CD4-positive, alpha-beta T cell treated with Interferon gamma for 1 hour (primary cell): ENCODE measurements at regions not wholly inside any gene's neighbourhood (a gene's known extent, or its start where the extent isn't known, plus 50 kb on each side); places are given as distances from the start of the nearest gene placed in this dataset.
"Not testable (repeated sequence)": the region's sequence is repeated elsewhere in the genome, so short reads cannot be mapped to it uniquely, and the experiment has no call there.

Experiments
- DNase-seq: peaks from one replicate; pipeline ENCODE4 v3.0.0-alpha.2; 2020

GRCh38 chr15:81859737-81860516, 185.9 kb downstream of the MEX3B start:
- no peak for DNase-seq

DNA sequence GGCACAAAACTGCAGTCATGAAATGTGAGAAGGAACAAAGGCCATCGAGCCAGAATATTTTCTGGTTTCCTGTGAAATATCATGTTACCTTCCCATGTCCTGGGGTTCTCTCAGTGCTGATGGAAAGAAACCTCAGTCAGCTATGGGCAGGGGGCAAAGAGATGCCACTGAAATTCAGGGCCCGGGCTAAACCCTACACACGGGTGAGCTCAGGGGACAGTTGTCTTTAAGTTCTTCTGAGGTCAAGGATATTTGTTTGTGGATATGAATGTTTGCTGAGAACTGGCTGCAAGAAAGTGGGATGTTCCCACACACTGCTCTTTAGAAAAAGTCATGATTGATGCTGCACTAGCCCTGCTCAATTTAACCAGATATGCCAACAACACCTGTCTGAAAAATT, 187.2 kb downstream of the MEX3B start:
- no peak for DNase-seq

- no peak for DNase-seq
Measured at GRCh38 chr15:81858136-81858535, 187.7 kb downstream of the MEX3B start.

DNA sequence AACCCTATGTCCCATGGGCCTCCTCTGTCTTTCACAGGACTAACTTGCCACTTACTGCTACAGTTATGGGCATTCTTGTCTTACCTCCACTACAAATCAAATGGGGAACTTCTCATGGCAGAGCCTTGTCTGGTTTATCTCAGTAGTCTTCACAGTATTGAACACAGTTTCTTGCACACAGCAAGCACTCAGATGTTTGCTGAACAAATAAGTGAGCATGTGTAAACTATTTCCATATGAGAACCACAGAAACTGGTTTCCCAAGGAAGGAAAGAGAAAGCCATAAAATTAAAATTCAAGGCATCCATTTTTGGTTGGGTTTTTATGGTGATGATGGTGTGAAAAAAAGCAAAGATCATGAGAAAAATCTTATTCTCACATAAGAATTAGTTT, 189.2 kb downstream of the MEX3B start:
- DNase-seq = no peak

- no peak for DNase-seq
Measured at GRCh38 chr15:81856001-81856633, 189.7 kb downstream of the MEX3B start.

DNA sequence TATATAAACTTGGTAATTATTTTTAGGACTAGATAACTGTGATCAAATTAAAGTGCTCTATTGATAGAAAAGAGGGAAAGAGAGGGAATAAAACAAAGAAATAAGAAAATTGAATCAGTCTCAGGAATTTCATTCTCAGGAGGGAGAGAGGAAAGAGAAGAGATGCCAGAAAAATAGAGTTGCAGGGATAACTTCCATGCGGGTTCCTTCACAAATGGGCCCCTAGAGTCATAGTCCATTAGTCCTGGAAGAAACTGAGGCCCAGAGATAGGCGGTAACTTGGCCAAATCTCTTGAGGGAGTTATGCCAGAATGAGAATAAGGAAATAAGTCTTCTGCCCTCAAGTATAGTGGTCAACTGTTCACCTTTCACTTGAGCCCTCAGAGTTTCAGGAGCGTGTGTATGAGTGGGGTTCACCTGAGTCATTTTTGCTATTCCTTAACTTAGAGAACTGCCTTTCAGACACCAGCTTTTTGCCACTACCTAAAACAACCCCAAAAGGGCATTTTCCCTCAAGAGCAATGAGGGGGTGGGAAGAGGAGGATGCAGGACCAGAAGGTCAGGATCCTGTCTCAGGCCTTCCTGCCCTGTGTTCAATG, 192.6 kb downstream of the MEX3B start:
- DNase-seq = no peak

DNA sequence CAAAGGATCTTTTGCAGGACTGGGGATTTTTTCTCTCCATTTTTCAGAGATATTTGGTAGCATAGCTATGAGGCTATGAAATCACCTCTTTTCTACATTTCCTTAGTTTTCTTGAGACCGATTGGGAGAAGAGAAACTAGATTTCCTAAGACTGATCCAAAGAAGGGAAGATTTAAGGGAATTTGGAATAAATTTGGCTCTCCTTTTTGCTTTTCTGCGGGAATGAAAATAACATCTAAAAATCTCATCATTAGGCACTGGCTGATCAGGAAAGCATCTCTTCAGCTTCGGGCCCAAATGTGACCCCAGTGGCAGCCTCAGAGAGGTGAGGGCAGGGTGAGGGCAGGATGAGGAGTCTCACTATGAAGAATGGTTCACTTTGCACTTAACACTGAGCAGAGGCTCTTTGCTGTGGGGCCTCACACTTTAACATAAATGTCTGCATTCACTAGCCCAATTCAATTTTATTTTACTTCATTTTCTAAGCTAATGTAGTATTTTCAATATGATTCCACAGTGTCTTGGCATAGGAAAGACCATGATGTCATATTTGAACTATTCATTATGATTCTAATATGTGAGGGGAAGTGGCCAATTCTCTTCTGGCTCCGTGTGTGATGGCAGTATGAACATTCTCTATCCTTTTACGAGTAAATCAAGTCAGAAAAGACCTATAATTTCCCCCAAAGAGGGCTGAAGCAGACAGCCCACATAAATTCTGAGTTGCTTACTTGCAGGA, 193.2 kb downstream of the MEX3B start:
- DNase-seq = no peak

DNA sequence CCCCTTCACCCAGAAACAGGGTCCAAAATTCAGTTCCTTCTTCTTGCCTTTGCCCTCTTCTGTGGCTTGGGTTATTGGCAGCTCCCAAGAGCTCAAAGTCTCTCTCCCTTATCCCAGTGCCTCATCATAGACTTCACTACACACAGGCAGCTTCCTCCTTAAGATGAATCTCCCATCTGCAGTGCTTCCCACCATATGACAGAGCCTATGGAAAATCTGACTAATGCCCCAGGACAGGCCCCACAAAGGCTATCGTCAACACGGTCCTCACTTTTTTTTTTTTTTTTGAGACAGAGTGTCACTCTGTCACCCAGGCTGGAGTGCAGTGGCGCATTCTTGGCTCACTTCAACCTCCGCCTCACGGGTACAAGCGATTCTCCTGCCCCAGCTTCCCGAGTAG, 194.1 kb downstream of the MEX3B start:
- DNase-seq = no peak

- no peak for DNase-seq
Measured at GRCh38 chr15:81851325-81851724, 194.5 kb downstream of the MEX3B start.

- DNase-seq = no peak
Measured at GRCh38 chr15:81849289-81849688, 196.5 kb downstream of the MEX3B start.

GRCh38 chr15:81848701-81849100, 197.1 kb downstream of the MEX3B start:
- DNase-seq = no peak

- DNase-seq = no peak
Measured at GRCh38 chr15:81843757-81844407, 201.9 kb downstream of the MEX3B start.

GRCh38 chr15:81843226-81843625, 202.6 kb downstream of the MEX3B start:
- DNase-seq = no peak

GRCh38 chr15:81839387-81839786, 206.4 kb downstream of the MEX3B start:
- DNase-seq = no peak

DNA sequence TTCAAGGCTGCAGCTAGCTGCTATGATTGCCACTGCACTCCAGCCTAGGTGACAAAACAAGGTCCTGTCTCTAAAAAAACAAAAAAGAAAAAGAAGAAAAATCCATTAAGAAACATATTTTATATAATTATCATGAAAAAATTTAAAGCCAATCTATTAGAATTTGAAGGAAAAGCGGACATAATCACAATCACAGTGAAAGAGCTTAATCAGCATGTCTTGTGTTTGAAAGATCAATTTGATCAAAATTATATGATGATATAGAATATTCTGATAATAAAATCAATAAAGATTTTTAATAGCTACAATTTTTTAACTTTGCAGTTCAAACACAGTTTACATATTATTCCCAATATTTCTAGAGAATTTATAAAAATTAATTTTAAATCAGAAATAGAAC, 210.1 kb downstream of the MEX3B start:
- DNase-seq = no peak

- DNase-seq = no peak
Measured at GRCh38 chr15:81830520-81830919, 215.3 kb downstream of the MEX3B start.

DNA sequence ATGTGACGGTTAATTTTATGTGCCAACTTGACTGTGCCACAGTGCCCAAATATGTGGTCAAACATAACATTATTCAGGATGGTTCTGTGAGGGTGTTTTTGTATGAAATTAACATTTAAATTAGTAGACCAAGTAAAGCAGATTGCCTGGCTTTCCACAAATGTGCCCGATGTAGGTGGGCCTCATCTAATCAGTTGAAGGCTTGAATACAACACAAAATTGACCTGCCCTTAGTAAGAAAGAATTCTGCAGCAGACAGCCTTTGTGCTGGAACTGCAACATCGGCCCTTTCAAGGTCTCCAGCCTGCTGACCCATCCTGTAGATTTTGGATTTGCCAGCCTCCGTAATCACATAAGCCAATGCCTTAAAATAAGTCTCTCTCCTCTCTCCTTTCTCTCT, 215.9 kb downstream of the MEX3B start:
- no peak for DNase-seq

DNA sequence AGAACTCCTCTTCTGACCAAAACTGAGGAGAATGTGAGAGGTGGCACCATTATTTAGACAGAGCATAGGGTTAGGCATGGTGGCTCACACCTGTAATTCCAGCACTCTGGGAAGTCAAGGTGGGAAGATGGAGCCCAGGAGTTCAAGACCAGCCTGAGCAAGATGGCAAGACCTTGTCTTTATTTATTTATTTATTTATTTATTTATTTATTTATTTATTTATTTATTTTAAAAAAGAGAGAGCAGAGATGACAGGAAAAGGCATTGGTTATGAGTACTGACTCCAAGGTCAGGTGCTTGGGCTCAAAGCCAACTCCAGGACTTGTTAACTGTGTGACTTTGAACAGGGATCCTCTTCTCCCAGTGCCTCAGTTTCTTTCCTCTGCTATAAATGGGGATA, 217.7 kb downstream of the MEX3B start:
- no peak for DNase-seq

DNA sequence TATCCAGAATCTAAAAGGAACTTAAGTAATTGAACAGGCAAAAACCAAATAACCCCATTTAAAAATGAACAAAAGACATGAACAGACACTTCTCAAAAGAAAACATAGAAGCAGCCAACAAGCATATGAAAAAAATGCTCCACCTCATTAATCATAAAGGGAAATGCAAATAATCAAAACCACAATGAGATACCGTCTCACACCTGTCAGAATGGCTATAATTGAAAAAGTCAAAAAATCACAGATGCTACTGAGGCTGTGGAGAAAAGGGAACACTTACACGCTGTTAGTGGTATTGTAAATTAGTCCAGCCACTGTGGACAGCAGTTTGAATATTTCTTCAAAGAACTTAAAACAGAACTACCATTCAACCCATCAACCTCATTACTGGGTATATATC, 220.7 kb downstream of the MEX3B start:
- no peak for DNase-seq

DNA sequence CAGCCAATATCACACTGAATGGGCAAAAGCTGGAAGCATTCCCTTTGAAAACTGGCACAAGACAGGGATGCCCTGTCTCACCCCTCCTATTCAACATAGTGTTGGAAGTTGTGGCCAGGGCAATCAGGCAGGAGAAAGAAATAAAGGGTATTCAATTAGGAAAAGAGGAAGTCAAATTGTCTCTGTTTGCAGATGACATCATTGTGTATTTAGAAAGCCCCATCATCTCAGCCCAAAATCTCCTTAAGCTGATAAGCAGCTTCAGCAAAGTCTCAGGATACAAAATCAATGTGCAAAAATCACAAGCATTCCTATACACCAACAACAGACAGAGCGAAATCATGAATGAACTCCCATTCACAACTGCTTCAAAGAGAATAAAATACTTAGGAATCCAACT, 223.2 kb downstream of the MEX3B start:
- not testable (repeated sequence) for DNase-seq

DNA sequence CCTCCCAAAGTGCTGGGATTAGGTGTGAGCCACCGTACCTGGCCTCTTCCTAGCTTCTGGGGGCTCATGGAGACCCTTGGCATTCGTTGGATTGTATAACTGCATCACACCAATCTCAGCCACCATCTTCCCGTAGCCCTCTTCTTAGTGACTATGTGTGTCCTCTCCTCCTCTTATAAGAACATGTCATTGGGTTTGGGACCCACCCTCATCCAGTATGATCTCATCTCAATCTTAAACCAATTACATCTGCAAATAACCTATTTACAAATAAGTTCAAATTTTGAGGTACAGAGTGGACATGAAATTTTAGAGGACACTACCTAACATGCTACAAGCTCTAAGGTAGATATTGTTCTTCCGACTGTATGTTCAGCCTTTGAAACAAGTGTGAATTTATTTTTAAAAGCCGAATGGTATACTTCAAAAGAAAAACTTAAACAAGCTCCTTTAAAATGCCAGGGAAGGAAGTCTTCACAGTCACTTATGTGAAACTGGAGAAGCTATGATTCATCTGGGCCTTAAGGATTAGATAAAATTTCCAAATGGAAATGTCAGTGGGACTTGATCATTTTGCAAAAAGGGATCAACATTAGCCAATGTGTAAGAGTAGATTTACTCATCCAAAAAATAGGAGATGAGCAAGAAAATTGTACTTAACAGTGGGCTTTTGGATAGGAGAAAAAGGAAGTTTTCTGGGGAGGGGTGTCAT, 225.7 kb downstream of the MEX3B start:
- no peak for DNase-seq

- DNase-seq = no peak
Measured at GRCh38 chr15:81814882-81815455, 230.8 kb downstream of the MEX3B start.
